ENCODE measurements at regions not wholly inside any gene's neighbourhood (a gene's known extent, or its start where the extent isn't known, plus 50 kb on each side); places are given as distances from the start of the nearest gene placed in this dataset.

- no TSS peak for BruUV-seq (replicated peaks)
- Histone ChIP-seq H3K4me1 (ENCODE audit: insufficient read depth, low read length, poor library complexity, severe bottlenecking) (no peaks in the 10 kb centered on the region), H3K36me3 (ENCODE audit: insufficient read depth, low read length, poor library complexity, severe bottlenecking) (no peaks in the 10 kb centered on the region), H3K4me3 (ENCODE audit: low read depth, low read length, poor library complexity, severe bottlenecking) (no peak overlapping the region), H3K27ac (ENCODE audit: low read depth, low read length, poor library complexity, severe bottlenecking) (no peak overlapping the region), H3K27me3 (replicated peaks; ENCODE audit: insufficient read depth, low read depth, low read length, poor library complexity) (no peaks in the 10 kb centered on the region), H3K9me3 (ENCODE audit: low read depth, low read length, poor library complexity, severe bottlenecking) (no peaks in the 10 kb centered on the region)
- intact Hi-C loops (cut with micrococcal nuclease; ENCODE audit: unreplicated experiment), result no loop called here
- no peak for TF ChIP-seq CTCF (conservative IDR thresholded peaks at IDR 0.05; ENCODE audit: low read depth, low read length)
- no peak for TF ChIP-seq EZH2 (IDR thresholded peaks at IDR 0.05; ENCODE audit: borderline replicate concordance, low read depth, low read length, poor library complexity, severe bottlenecking)
- DNase-seq (ENCODE audit: low spot score), result no peak
- ChIA-PET CTCF (no interaction called here), POLR2A (ENCODE audit: low non-redundant PET) (no interaction called here)
These were observed 149.0 kb downstream of the ATP6V1G3 start for GRCh38 chr1:198391393-198392020.

GRCh38 chr1:198387587-198387986 lies 152.9 kb downstream of the ATP6V1G3 start:
- Histone ChIP-seq H3K36me3 (ENCODE audit: insufficient read depth, low read length, poor library complexity, severe bottlenecking) (no peaks in the 10 kb centered on the region), H3K4me1 (ENCODE audit: insufficient read depth, low read length, poor library complexity, severe bottlenecking) (no peaks in the 10 kb centered on the region), H3K4me3 (ENCODE audit: low read depth, low read length, poor library complexity, severe bottlenecking) (no peak overlapping the region), H3K27me3 (replicated peaks; ENCODE audit: insufficient read depth, low read depth, low read length, poor library complexity) (no peaks in the 10 kb centered on the region), H3K9me3 (ENCODE audit: low read depth, low read length, poor library complexity, severe bottlenecking) (no peaks in the 10 kb centered on the region), H3K27ac (ENCODE audit: low read depth, low read length, poor library complexity, severe bottlenecking) (no peak overlapping the region)
- CTCF ChIA-PET, result no interaction called here
- no peak for DNase-seq (ENCODE audit: low spot score)
- TF ChIP-seq CTCF (conservative IDR thresholded peaks at IDR 0.05; ENCODE audit: low read depth, low read length), result no peak
- no peak for TF ChIP-seq EZH2 (IDR thresholded peaks at IDR 0.05; ENCODE audit: borderline replicate concordance, low read depth, low read length, poor library complexity, severe bottlenecking)
- no TSS peak for BruUV-seq (replicated peaks)
- intact Hi-C loops (cut with micrococcal nuclease; ENCODE audit: unreplicated experiment), result no loop called here
- POLR2A ChIA-PET (ENCODE audit: low non-redundant PET), result interaction anchor here (0.6 kb wide), 1 partner anchor 402 kb away, joined by 3 read pairs; no protein-coding TSS in a partner anchor

- Histone ChIP-seq H3K36me3 (ENCODE audit: insufficient read depth, low read length, poor library complexity, severe bottlenecking) (no peaks in the 10 kb centered on the region), H3K4me1 (ENCODE audit: insufficient read depth, low read length, poor library complexity, severe bottlenecking) (no peaks in the 10 kb centered on the region), H3K27ac (ENCODE audit: low read depth, low read length, poor library complexity, severe bottlenecking) (no peak overlapping the region), H3K4me3 (ENCODE audit: low read depth, low read length, poor library complexity, severe bottlenecking) (no peak overlapping the region), H3K27me3 (replicated peaks; ENCODE audit: insufficient read depth, low read depth, low read length, poor library complexity) (no peaks in the 10 kb centered on the region), H3K9me3 (ENCODE audit: low read depth, low read length, poor library complexity, severe bottlenecking) (no peaks in the 10 kb centered on the region)
- DNase-seq (ENCODE audit: low spot score), result no peak
- intact Hi-C loops (cut with micrococcal nuclease; ENCODE audit: unreplicated experiment), result no loop called here
- no TSS peak for BruUV-seq (replicated peaks)
- ChIA-PET CTCF (no interaction called here), POLR2A (ENCODE audit: low non-redundant PET) (no interaction called here)
- TF ChIP-seq EZH2 (IDR thresholded peaks at IDR 0.05; ENCODE audit: borderline replicate concordance, low read depth, low read length, poor library complexity, severe bottlenecking) (no peak), CTCF (conservative IDR thresholded peaks at IDR 0.05; ENCODE audit: low read depth, low read length) (no peak)
These were observed 160.2 kb downstream of the ATP6V1G3 start for GRCh38 chr1:198380275-198380674.
